Keratinocyte (primary cell): ENCODE measurements at regions not wholly inside any gene's neighbourhood (a gene's known extent, or its start where the extent isn't known, plus 50 kb on each side); places are given as distances from the start of the nearest gene placed in this dataset.

Experiments used
- EZH2 ChIP-seq: IDR thresholded peaks from one replicate; pipeline ENCODE4 v1.6.1; 2012; ENCODE audit warnings: inconsistent platforms, mild to moderate bottlenecking, low read length, moderate library complexity
- TF ChIP-seq, protein P1 (sequence below), 3 experiments: IDR thresholded peaks in 1 of 3; conservative IDR thresholded peaks in 1 of 3; optimal IDR thresholded peaks in 1 of 3; 2 replicates in 2 of 3; 3 replicates in 1 of 3; pipeline versions ENCODE3 to v1.5.1; 2011; ENCODE audit warnings: low read length in 3 of 3, mild to moderate bottlenecking in 3 of 3, moderate library complexity in 2 of 3, control low read depth in 1 of 3, inconsistent platforms in 1 of 3; ENCODE audit not compliant: insufficient read depth in 2 of 3; ENCODE audit errors: extremely low read depth in 1 of 3

DNA sequence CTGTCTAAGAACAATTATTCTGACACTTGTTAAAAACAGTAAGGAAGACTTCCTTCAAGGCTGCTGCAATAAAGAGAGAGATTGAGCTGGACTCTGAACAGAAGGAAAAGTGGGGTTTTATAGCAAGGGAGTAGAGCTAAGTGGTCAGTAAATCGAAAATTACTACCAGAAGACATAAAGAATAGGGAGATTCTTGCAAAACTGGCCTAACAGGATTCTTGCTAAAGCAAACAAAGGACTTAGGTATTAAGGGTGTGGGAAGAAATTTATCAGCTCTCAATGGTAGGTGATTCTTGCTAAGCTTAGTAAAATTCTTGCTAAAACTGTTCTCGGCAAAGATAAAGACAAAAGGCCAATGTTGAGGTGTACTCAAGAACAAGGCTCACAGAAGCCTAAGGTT, 300.5 kb downstream of the SLCO4C1 start:
- TF ChIP-seq, protein P1, sequence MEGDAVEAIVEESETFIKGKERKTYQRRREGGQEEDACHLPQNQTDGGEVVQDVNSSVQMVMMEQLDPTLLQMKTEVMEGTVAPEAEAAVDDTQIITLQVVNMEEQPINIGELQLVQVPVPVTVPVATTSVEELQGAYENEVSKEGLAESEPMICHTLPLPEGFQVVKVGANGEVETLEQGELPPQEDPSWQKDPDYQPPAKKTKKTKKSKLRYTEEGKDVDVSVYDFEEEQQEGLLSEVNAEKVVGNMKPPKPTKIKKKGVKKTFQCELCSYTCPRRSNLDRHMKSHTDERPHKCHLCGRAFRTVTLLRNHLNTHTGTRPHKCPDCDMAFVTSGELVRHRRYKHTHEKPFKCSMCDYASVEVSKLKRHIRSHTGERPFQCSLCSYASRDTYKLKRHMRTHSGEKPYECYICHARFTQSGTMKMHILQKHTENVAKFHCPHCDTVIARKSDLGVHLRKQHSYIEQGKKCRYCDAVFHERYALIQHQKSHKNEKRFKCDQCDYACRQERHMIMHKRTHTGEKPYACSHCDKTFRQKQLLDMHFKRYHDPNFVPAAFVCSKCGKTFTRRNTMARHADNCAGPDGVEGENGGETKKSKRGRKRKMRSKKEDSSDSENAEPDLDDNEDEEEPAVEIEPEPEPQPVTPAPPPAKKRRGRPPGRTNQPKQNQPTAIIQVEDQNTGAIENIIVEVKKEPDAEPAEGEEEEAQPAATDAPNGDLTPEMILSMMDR (optimal IDR thresholded peaks at IDR 0.05 in 1 of 3, IDR thresholded peaks at IDR 0.05 in 1 of 3, conservative IDR thresholded peaks at IDR 0.05 in 1 of 3; ENCODE audit: extremely low read depth in 1 of 3, insufficient read depth in 2 of 3, low read length in 3 of 3), result no peak
- no peak for TF ChIP-seq EZH2
